ENCODE measurements at regions not wholly inside any gene's neighbourhood (a gene's known extent, or its start where the extent isn't known, plus 50 kb on each side); places are given as distances from the start of the nearest gene placed in this dataset.

- Histone ChIP-seq H3K9me3 (no peaks in the 10 kb centered on the region), H3K27me3 (peaks cover 46% of the 10 kb centered on the region), H3K4me3 (ENCODE audit: low read depth, low read length) (no peak overlapping the region), H3K4me1 (no peaks in the 10 kb centered on the region), H3K36me3 (no peaks in the 10 kb centered on the region)
- TF ChIP-seq CTCF (IDR thresholded peaks at IDR 0.05; ENCODE audit: low read depth, low read length) = no peak
- DNase-seq = no peak
Observed at GRCh38 chr4:82045267-82045666, 328.5 kb downstream of the HNRNPD start.

GRCh38 chr4:82044141-82044993 is 329.4 kb downstream of the HNRNPD start:
- peak; percentile 53 for DNase-seq
- TF ChIP-seq CTCF (IDR thresholded peaks at IDR 0.05; ENCODE audit: low read depth, low read length) = no peak
- H3K9me3 ChIP-seq = no peaks in the 10 kb centered on the region
- peaks cover 46% of the 10 kb centered on the region for H3K27me3 ChIP-seq
- no peaks in the 10 kb centered on the region for H3K36me3 ChIP-seq
- no peaks in the 10 kb centered on the region for H3K4me1 ChIP-seq
- no peak overlapping the region for H3K4me3 ChIP-seq (ENCODE audit: low read depth, low read length)

- peaks cover 46% of the 10 kb centered on the region for H3K27me3 ChIP-seq
- H3K36me3 ChIP-seq = no peaks in the 10 kb centered on the region
- H3K4me3 ChIP-seq (ENCODE audit: low read depth, low read length) = no peak overlapping the region
- H3K9me3 ChIP-seq = no peaks in the 10 kb centered on the region
- no peaks in the 10 kb centered on the region for H3K4me1 ChIP-seq
- TF ChIP-seq CTCF (IDR thresholded peaks at IDR 0.05; ENCODE audit: low read depth, low read length) = no peak
- DNase-seq = no peak
Observed at GRCh38 chr4:82043809-82044137, 330.0 kb downstream of the HNRNPD start.

- no peaks in the 10 kb centered on the region for H3K4me1 ChIP-seq
- no peaks in the 10 kb centered on the region for H3K36me3 ChIP-seq
- H3K9me3 ChIP-seq = no peaks in the 10 kb centered on the region
- DNase-seq = no peak
- peaks cover 46% of the 10 kb centered on the region for H3K27me3 ChIP-seq
- TF ChIP-seq CTCF (IDR thresholded peaks at IDR 0.05; ENCODE audit: low read depth, low read length) = no peak
- H3K4me3 ChIP-seq (ENCODE audit: low read depth, low read length) = no peak overlapping the region
Observed at GRCh38 chr4:82043081-82043808, 330.5 kb downstream of the HNRNPD start.

GRCh38 chr4:82042042-82042441 is 331.7 kb downstream of the HNRNPD start:
- Histone ChIP-seq H3K9me3 (no peaks in the 10 kb centered on the region), H3K27me3 (peaks cover 46% of the 10 kb centered on the region), H3K4me3 (ENCODE audit: low read depth, low read length) (no peak overlapping the region), H3K36me3 (no peaks in the 10 kb centered on the region), H3K4me1 (no peaks in the 10 kb centered on the region)
- no peak for DNase-seq
- no peak for TF ChIP-seq CTCF (IDR thresholded peaks at IDR 0.05; ENCODE audit: low read depth, low read length)

GRCh38 chr4:82038936-82039335 is 334.9 kb downstream of the HNRNPD start:
- DNase-seq = no peak
- no peak for TF ChIP-seq CTCF (IDR thresholded peaks at IDR 0.05; ENCODE audit: low read depth, low read length)

More at GRCh38 chr4:82038936-82039335, 334.9 kb downstream of the HNRNPD start:
- no peaks in the 10 kb centered on the region for H3K36me3 ChIP-seq
- no peaks in the 10 kb centered on the region for H3K9me3 ChIP-seq
- no peaks in the 10 kb centered on the region for H3K4me1 ChIP-seq
- H3K4me3 ChIP-seq (ENCODE audit: low read depth, low read length) = no peak overlapping the region
- peaks cover 23% of the 10 kb centered on the region for H3K27me3 ChIP-seq

Measured in BE2C (cell line).